SK-N-MC (cell line): ENCODE measurements at regions not wholly inside any gene's neighbourhood (a gene's known extent, or its start where the extent isn't known, plus 50 kb on each side); places are given as distances from the start of the nearest gene placed in this dataset.

ENCODE experiments used
- EZH2 ChIP-seq: fragments of 200-600 bp; sonication (generic); IDR thresholded peaks from one replicate; pipeline ENCODE4 v1.6.1; 2017; ENCODE audit warnings: antibody characterized with exemption
- POLR2AphosphoS5 ChIP-seq: IDR thresholded peaks from 2 replicates; pipeline ENCODE4 v1.6.1; 2012; ENCODE audit warnings: mild to moderate bottlenecking, low read depth, low read length, borderline replicate concordance

- no peak for TF ChIP-seq POLR2AphosphoS5
- TF ChIP-seq EZH2 = no peak
Observed at GRCh38 chr4:137630252-137630651, 98.0 kb upstream of the PCDH18 start.
